GM19438 (cell line): ENCODE measurements at regions not wholly inside any gene's neighbourhood (a gene's known extent, or its start where the extent isn't known, plus 50 kb on each side); places are given as distances from the start of the nearest gene placed in this dataset.

Experiments used
- ATAC-seq: cut with Tn5 transposase; IDR thresholded peaks from one replicate; pipeline ENCODE4 v1.9.1; 2021; ENCODE audit warnings: low read depth; ENCODE audit not compliant: unreplicated experiment

DNA sequence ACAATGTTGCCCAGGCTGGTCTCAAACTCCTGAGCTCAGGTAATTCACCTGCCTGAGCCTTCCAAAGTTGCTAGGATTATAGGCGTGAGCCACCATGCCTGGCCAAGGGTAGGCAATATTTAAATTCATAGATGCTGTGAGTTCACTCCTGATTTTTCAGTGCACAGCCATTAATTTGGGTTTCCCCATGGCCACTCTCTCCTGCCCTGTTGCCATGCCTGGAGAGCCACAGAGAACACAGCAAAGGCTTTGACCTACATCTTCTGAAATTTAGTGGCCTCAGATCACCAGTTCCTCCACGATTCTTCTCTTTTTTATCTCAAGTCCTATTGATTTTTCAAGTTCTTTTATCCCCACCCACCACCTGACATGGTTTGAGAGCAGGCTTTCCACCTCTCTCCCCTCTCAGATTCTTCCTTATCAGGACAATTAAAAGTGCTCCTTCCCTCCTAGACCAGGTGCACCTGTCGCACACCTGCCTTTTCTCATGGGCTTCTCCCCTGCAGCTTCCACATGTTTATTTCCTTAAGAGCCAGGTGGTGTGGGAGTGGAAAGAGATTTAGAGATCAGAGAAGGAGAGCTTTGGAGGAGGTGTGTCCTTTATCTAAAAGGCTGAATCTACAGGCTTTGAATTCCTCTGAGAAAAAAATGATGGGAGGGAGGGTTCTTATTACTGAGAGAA, 123.8 kb downstream of the ADRA2A start:
- no peak for ATAC-seq

DNA sequence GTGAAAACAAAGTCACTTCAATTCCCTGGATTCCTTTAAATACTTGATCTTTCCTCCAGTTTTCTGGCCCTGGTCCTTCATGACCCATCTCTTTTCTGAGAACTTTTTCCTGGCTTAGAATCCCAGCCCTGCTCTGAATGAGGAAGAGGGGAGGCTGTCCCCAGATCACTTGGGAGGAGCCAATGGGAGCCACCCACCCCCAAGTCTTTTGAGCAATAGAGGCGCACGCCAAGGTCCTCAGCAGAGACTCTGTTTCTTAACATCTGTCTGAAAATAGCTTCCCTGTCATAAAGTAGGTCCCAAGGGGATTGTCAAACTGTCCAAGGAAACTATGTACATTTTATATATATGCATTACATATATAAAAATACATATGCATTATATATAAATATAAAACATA, 126.8 kb downstream of the ADRA2A start:
- no peak for ATAC-seq

DNA sequence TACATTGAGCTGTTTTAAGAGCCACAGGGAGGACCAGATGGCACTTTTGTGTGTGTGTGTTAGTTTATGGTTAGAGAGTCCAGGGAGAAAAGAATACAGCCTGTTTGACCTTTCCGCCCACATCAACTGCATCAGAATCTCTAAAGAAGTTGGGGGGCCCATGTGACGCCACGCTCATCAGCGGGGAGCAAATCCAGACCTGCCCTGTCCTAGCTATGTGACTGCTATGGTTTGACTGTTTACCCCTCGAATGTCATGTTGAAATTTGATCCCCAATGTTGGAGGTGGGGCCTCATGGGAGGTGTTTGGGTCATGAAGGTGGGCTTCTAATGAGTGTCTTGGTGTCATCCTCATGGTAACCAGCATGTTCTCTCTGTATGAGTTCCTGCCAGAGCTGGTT, 128.0 kb downstream of the ADRA2A start:
- ATAC-seq, result no peak

DNA sequence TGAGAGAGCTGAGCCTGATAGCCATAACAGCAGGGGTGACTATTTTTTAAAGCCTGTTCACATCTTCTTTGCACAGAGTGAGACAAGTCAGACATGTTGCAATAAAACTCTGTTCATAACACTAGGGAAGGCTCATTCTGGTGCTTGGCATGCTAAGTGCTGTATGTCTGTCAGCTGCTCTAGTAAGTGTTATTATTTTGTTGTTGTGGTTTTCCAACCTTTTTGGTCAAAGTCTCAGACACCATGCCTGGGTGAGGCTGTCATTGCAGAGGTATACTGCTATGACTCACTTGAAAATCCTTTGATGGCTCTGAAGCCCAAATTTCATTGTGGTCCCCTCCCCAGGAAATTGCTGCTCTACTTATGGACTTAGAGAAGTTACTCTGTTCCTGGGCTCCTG, 129.7 kb downstream of the ADRA2A start:
- ATAC-seq, result no peak

DNA sequence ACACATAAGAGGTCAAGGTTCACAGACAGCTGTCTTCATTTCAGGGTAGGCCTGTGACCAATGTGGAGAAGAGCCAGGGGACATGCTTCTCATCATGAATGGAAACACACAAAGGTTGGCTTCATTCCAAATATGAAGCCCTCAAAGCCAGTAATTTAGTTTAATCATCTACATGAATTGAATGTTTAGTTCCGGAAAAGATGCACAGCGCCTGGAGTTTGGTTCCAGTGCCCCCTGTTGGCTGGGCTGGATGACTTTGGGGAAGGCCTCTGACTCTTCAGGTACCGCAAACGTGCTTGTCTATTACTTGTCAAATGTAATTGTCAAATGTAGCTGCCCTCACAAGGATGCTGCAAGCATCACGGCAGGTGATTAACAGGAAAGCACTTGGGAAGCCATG, 130.7 kb downstream of the ADRA2A start:
- ATAC-seq, result no peak

DNA sequence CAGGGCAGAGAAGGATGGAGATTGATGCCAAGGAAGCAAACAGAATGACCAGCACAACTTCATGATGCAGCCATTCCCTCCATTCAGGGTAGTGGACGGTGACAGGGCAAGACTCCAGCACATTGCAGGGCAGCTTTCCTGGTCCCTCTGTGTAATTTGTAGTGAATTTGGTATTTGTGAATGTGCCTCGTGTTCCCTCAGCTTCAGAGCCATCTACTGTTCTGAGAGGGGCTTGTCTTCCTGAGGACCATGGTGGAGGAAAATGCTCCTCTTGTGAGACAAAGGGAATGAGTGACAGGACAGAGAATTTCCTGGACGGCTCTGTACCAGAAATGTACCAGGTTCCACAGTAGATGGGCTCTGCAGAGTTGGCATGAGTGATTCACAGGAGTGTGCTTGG, 132.1 kb downstream of the ADRA2A start:
- ATAC-seq, result no peak

DNA sequence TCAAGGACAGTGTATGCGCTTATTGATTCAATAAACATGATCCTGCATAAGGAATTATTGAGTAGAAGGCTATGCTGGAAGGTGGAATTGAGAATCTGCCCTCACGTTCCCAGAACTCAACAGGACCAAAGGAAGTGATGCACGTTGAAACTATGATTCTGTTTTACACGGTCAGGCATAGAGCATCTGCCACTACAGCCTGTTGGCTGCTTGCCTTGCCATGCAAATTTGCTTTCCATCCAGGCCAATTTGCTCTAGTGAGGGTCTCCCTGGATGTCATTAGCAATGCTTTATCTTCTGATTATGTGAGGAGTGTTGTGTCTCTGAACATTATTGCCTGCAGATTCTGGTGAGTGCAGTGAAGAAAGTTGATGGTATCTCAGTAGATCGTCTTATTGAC, 132.9 kb downstream of the ADRA2A start:
- no peak for ATAC-seq

DNA sequence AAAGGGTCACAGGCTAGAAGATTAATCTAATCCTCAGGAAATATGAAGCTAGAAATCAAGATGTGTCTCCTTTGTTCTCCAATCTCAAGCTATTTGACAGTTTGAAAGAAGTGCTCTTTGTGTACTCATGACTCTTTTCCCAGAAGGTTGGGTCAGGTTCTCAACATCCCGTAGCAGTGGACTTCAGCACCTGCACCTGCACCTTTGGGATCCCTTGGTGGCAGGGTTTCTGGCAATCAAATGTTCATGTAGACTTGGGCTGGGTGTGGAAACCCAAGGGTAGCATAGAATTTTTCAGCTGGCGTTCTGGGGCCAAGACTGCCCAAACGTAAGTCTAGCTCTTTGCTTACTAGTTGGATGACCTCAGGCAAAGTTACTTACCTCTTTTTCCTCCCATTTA, 134.4 kb downstream of the ADRA2A start:
- ATAC-seq, result no peak

DNA sequence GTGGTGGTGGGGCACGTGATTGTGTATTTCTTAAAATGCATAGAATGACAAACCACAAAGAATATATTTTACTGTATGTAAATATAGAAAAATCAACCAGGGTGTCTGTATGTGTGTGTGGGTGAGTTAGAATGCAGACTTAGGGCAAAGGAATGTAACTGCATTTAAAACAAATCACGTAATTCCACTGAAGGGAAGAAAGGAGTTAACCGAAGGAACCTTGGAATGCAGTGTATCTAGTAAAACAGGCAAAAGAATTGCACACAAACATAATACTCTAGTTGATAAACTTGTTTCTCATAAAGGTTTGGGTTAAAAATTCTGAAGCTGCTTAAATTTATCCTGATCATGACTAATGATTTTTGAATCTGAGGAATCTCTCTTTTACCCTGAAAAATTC, 134.9 kb downstream of the ADRA2A start:
- no peak for ATAC-seq

DNA sequence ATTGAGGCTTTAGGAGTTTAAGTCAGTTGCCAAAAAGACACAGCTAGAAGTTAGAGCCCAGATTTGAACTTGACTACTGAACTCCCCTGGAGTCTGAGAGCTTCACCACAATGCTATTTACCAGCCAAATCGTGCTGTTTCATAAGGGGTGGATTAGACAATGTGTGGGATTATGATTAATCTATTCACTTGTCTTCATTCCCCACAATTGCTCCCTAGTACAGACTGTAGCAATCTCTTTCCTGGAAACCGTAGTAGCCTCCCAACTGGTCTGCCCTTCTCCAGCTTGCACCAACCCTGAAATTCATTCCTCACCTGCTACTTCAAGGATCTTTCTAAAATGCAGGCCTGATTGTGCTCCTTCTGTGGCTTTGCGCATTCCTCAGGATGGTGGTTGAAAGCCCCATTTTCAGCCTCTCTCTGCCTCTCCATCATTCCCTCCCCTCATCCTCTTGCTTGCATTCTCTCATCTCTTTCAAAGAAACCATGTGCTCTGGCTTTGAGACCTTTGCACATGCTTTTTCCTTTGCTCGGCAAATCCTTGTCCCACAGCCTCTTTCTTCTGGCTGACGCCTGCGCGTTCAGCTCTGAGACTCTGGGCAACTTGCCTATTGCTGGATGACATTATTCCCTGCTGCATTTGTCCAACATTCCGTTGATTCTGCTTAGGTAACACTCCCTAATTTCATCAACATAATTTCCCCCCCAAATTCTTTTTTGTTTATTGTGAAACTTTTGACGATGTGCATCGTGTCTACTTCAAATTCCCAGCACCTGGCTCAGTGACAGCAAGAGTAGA, 145.1 kb downstream of the ADRA2A start:
- ATAC-seq, result no peak

DNA sequence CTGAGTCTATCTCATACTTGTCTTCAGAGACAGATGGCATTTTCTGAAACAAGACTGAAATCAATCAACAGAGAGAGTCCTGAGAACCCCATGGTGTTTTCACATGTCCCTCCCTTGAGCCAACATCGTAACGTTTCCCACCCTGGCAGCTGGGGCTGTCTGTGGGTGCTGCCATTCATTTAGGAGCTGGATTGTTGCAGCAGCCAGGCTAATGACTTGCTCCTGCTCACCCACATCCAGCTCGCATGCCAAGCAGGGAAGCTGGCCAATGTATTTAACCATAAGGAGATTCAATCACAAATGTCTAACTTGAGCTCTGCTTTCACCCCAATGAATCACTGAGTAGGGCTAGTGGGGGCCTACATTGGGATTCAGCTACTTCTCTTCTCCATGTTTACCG, 146.1 kb downstream of the ADRA2A start:
- no peak for ATAC-seq

DNA sequence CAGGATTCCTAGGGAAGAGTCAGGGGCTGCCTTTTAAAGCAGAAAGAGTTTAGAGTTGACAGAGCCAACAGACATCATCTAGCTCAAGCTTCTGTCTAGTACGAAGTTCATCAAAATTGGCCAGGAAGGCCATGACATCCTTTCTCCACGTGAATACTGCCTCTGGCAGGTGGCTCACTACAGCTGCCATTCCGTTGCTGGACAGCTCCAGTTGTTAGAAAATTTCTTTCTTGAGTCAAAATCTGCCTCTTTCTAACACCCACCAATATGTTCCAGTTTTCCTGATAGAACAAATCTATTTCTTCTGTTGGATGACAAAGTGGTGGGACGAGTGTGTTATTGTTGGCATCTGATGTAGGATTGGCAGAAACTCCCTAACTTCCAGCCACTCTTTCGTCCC, 154.9 kb downstream of the ADRA2A start:
- no peak for ATAC-seq

DNA sequence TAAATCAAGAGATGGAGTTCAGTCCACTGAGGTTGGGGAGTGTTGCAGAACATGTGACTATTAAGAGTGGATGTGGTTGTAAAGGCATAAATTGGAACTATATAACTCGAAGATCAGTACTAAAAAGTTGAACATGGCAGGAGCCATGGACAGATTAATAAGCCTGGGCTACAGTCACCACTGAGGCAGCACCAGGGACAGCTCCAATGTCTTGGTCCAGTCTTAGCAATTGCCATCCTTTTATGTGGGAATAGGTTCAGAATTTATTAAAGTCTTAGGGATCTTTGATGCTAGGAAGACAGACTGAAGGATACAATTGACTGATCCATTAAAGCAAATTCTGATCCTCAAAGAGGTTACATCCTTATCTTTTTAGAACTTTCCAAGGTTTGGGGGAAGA, 156.6 kb downstream of the ADRA2A start:
- ATAC-seq, result no peak

DNA sequence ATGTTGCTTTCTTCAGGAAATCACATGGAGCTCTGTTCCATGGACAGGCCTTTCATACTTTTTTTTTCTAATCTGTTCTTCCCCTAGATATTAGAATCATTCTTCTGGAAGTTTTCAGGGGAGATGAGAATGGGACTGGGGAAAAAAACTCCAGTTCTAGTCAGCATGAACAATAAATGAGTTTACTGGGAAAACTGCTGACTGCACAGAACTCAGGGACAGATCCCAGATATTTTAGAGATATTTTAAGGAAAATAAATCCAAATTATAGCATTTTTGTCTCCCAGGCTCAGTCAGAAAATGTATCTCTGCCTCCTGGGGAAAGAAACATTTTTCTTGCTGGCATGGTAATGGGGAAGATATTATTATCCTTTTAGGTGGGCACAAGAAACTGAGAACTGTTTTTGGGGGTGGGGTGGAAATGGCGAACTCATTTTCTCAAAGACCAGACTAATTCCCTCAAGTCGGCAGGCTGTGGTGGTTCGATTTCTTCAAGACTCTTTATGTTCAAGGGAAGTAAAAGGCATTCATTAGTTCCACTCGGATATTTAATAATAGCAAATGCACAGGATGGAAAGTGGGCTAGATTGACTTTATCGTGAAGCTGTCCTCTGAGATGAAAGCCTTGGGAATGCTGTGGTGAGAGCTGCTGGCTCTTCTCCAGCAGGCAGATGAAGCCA, 157.5 kb downstream of the ADRA2A start:
- no peak for ATAC-seq

DNA sequence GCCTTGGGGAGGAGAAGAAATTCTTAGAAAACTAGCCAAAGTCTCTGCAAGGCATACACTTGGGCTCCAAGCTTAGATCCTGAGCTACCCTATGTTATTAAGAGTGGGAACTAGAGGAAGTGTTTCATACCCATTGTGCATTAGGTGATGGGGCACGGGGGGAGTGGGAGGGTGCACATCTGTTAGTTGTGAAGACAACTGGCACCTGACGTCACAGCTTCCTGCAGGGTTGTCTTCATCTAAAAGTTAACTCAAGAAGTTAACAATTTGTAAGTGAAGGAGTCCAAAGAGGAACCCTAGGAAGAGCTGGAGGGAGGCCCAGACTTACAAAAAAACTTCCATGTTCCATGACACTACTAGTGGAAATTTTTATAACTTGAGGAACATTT, 158.1 kb downstream of the ADRA2A start:
- no peak for ATAC-seq

DNA sequence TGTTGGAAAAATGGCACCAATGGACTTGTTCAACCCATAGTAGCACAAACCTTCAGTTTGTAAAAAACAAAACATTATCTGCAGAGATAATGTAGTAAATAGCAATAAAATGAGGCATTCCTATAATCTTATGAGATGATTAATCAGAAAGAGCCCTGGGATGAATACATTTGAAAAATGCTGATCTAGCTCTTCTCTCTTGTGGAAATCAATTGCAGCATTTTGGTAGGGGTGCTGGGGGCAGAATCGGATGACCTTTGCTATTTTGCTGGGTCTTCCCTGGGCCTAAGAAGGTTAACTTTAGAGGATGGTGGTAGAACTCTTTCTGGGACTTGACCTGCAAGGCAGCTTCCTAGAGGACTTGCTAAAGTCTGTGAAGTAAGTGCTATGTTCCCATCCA, 163.5 kb downstream of the ADRA2A start:
- ATAC-seq, result no peak

DNA sequence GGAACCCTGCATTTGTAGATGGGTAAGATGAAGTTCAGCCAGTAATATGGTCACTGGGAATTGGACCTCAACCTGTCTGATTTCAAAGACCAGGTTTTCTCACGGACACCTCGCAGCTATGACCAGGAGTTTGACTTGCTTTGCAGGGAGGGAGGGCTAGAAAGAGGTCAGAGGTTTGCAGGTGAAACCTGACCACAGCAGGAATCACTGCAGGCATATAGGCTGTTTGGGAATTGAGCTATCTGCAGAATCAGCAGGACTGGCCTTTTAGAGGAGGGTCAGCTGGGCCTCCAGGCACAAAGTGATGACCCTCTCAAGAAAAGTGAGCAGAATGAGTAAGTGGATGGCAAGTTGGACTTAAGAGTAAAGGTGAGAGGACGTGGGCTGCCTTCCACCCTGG, 166.3 kb downstream of the ADRA2A start:
- ATAC-seq, result no peak

DNA sequence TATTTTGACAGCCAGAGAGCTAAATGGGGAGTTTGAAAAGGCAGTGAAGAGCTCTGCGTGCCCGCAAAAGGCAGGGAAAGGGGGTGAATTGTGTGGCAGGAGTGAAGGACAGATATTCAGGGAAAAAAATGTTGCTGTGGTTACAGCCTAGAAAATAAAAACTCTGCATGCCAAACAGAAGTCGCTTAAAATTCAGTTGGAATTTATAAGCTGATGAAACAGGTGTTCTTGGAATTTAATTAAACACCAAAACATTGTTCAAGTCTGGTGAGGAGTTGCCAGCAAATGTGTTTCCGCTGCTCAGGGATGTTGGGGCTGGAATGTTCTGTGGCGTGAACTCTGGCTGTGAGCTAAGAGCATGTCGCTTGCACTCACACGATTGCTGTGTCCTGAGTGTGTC, 169.3 kb downstream of the ADRA2A start:
- ATAC-seq, result no peak

DNA sequence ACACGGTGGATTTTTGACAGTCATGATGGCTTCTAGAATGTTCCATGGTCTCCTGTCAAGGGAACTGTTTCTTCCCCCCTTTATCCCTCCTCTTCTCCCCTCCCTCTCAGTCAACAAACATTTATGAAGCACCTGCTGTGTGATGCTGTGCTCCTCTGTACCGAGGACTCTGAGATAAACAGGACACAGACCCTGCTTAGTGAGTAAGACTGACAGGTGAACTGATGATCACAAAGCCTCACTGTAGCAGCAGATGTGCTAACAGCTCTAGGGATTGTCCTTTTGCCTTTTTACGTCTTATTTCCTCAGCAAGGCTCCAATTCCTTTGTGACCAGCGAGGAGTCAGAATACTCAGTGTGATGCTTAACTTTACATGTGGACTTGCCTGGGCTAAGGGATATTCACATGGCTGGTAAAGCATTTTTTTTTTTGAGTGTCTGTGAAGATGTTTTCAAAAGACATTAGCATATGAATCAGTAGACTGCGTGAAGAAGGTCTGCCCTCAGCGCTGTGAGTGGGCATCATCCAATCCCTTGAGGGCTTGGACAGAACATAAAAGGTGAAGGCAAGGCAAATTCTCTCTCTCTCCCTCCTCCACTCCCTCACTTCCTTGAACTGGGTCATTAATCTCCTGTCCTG, 170.1 kb downstream of the ADRA2A start:
- ATAC-seq, result no peak

DNA sequence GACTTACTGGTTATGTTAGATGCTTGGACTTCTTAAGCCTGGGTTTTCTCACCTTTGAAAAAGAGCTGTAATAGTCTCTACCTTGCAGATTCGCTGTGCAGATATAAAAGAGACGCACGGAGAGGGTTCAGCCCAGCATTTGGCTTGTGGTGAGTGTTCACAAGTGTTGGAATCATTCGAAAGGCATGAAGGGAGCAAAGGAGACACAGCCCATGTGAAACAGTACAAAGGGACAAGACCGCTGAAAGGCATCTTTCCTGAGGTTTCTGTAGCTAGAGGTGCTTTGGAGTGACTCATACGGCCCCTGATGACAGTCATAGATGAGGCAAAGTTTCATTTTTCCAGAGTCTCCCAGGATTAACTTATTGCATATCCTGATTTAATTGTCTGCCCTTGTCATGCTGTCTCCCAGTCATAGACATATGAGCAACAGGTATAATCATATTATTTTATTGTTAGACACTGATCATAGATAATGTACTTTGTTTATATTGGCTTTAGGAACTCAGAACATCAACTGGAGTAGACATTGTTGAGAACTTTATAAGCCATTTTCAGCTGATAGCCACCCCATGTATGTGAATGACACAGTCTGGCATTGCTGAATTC, 171.1 kb downstream of the ADRA2A start:
- ATAC-seq, result no peak

DNA sequence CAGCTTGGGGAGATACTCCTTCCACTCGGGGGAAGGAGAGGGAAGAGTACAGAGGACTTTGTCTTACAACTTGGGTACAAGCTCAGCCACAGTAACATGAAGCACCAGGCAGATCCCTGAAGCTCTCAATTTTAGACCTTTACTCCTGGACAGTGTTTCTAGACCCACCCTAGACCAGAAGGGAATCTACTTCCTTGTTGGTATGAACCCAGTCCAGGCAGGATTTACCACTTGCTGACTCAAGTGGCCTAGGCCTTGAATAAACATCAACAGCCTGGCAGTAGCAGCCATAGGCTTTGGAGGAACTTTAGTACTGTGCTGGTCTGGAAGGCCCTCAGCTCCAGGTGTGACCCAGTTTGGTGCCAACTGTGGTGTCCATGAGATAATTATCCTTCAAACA, 173.1 kb downstream of the ADRA2A start:
- no peak for ATAC-seq
